GM10248 (cell line): ENCODE measurements at regions not wholly inside any gene's neighbourhood (a gene's known extent, or its start where the extent isn't known, plus 50 kb on each side); places are given as distances from the start of the nearest gene placed in this dataset.

Experiments used
- CTCF ChIA-PET: fragments of 300-600 bp; sonication (Branson Sonifier 250); formaldehyde crosslinking; extraction: SDS; loops from one replicate; lab custom pipeline; 2021; ENCODE audit warnings: antibody characterized with exemption; lab: Yijun Ruan, JAX
- POLR2A ChIA-PET: fragments of 350-650 bp; sonication (Branson Sonifier 250); formaldehyde crosslinking; extraction: SDS; loops from one replicate; lab custom pipeline; 2020; ENCODE audit warnings: antibody characterized with exemption; lab: Yijun Ruan, JAX
- DNase-seq: peaks from one replicate; pipeline ENCODE4 v3.0.0; 2012; ENCODE audit errors: extremely low spot score
- TF ChIP-seq, protein P1 (sequence below): IDR thresholded peaks from 2 replicates; pipeline ENCODE4 v1.5.1; 2012; ENCODE audit warnings: mild to moderate bottlenecking, low read depth; ENCODE audit errors: extremely low read depth, missing control alignments, control extremely low read depth

GRCh38 chr7:47724335-47724982 lies 142.5 kb upstream of the TNS3 start:
- CTCF ChIA-PET: no interaction called here
- TF ChIP-seq, protein P1, sequence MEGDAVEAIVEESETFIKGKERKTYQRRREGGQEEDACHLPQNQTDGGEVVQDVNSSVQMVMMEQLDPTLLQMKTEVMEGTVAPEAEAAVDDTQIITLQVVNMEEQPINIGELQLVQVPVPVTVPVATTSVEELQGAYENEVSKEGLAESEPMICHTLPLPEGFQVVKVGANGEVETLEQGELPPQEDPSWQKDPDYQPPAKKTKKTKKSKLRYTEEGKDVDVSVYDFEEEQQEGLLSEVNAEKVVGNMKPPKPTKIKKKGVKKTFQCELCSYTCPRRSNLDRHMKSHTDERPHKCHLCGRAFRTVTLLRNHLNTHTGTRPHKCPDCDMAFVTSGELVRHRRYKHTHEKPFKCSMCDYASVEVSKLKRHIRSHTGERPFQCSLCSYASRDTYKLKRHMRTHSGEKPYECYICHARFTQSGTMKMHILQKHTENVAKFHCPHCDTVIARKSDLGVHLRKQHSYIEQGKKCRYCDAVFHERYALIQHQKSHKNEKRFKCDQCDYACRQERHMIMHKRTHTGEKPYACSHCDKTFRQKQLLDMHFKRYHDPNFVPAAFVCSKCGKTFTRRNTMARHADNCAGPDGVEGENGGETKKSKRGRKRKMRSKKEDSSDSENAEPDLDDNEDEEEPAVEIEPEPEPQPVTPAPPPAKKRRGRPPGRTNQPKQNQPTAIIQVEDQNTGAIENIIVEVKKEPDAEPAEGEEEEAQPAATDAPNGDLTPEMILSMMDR: no peak
- DNase-seq: no peak
- POLR2A ChIA-PET: no interaction called here

- DNase-seq: no peak
- ChIA-PET POLR2A (no interaction called here), CTCF (no interaction called here)
- TF ChIP-seq, protein P1: no peak
These were observed 140.2 kb upstream of the TNS3 start for GRCh38 chr7:47722126-47722525.

DNA sequence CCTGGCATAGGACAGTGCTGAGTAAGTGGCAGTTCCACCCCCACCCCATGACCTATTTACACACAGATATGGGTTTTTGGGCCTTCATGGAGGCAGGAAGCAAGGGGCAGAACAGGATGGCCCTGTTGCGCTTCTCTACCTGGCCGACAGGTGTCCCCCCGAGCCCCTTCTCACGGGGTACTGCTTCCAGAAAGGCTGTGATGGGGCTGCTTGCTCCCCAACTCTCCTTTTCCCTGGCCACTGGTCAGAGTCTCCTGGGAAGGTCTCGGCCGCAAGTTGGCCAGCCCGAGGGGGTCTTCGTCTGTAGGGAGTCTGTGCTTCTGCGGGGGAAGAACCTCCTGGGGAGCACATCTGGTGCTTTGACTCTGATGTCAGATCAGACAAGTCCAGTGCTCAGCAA lies 139.8 kb upstream of the TNS3 start:
- TF ChIP-seq, protein P1: no peak
- no peak for DNase-seq
- CTCF ChIA-PET: no interaction called here
- POLR2A ChIA-PET: no interaction called here

- TF ChIP-seq, protein P1: no peak
- DNase-seq: no peak
- ChIA-PET POLR2A (no interaction called here), CTCF (no interaction called here)
These were observed 139.0 kb upstream of the TNS3 start for GRCh38 chr7:47720907-47721244.

- DNase-seq: no peak
- POLR2A ChIA-PET: no interaction called here
- CTCF ChIA-PET: no interaction called here
- TF ChIP-seq, protein P1: no peak
These were observed 138.4 kb upstream of the TNS3 start for GRCh38 chr7:47720141-47720906.

GRCh38 chr7:47719675-47720074 lies 137.8 kb upstream of the TNS3 start:
- DNase-seq: no peak
- TF ChIP-seq, protein P1: no peak
- CTCF ChIA-PET: no interaction called here
- POLR2A ChIA-PET: no interaction called here
